ENCODE measurements at regions not wholly inside any gene's neighbourhood (a gene's known extent, or its start where the extent isn't known, plus 50 kb on each side); places are given as distances from the start of the nearest gene placed in this dataset.

DNA sequence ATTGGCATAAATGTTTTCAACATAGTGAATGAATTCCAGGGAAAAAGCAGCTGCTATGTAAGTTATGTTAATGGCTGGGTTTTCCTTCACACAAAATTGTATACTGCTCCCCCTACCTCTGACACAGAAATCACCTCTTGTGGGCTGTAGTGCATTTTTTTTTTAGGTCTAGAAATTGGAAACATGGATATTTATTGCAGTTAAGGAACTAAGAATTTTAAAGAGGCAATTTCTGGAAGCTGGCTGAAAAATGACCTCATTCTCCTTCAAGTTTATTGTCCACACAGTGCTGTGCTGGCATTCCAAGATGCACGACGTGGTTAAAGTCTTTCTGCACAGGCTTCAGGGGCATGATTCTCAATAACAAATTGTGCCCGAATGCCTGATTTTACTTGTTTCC is 1424.2 kb downstream of the MRPL39 start:
- no peak overlapping the region for H3K27ac ChIP-seq (ENCODE audit: insufficient read depth, low read depth, low read length)
- no TSS peak for BruUV-seq (replicated peaks)
- TF ChIP-seq, protein P1, sequence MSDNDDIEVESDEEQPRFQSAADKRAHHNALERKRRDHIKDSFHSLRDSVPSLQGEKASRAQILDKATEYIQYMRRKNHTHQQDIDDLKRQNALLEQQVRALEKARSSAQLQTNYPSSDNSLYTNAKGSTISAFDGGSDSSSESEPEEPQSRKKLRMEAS (IDR thresholded peaks at IDR 0.05; ENCODE audit: insufficient read depth, insufficient read length), result no peak
- TF ChIP-seq GATA2 (IDR thresholded peaks at IDR 0.05; ENCODE audit: insufficient read depth, insufficient read length, low read depth, low read length) (no peak), CTCF (IDR thresholded peaks at IDR 0.05; ENCODE audit: extremely low read depth in 1 of 2, insufficient read depth in 1 of 2, low read depth in 1 of 2, low read length in 2 of 2) (no peak), FOS (IDR thresholded peaks at IDR 0.05; ENCODE audit: borderline replicate concordance, insufficient read depth, low read length) (no peak), JUN (IDR thresholded peaks at IDR 0.05; ENCODE audit: borderline replicate concordance, insufficient read depth, insufficient read length, low read depth) (no peak), POLR2A (IDR thresholded peaks at IDR 0.05; ENCODE audit: low read depth, low read length) (no peak), POLR2AphosphoS5 (IDR thresholded peaks at IDR 0.05; ENCODE audit: insufficient read depth, low read depth, low read length) (no peak)
- DNase-seq (ENCODE audit: low read depth, low spot score) (no peak), FAIRE-seq (no peak)
- H3K27me3 ChIP-seq (ENCODE audit: control insufficient read depth in 2 of 2, insufficient read depth in 2 of 2, low read length in 2 of 2), result no peaks in the 10 kb centered on the region
- H4K20me1 ChIP-seq (replicated peaks; ENCODE audit: control insufficient read depth, extremely low read depth, insufficient read depth, low read length), result no peaks in the 10 kb centered on the region
- no peaks in the 10 kb centered on the region for H3K9me1 ChIP-seq (replicated peaks; ENCODE audit: control insufficient read depth, extremely low read depth, insufficient read depth, low read length)
- H3K9me3 ChIP-seq (replicated peaks; ENCODE audit: control insufficient read depth, insufficient read depth, low read length), result no peaks in the 10 kb centered on the region
- dilution Hi-C loops (cut with MboI; ENCODE audit: extremely low pct_ligation_motif_present, low sequenced_read_pairs), result no loop called here
- intact Hi-C loops (cut with micrococcal nuclease), result no loop called here
- H3K36me3 ChIP-seq (ENCODE audit: control insufficient read depth in 2 of 2, extremely low read depth in 1 of 2, insufficient read depth in 2 of 2, low read length in 2 of 2), result no peaks in the 10 kb centered on the region
- POLR2A ChIA-PET, result no interaction called here
- CTCF ChIA-PET, result no interaction called here
- H3K4me3 ChIP-seq (replicated peaks in 1 of 3; ENCODE audit: insufficient read depth in 1 of 3, low read depth in 1 of 3, low read length in 3 of 3), result no peak overlapping the region
- no peaks in the 10 kb centered on the region for H3K4me1 ChIP-seq (ENCODE audit: control insufficient read depth, extremely low read depth, insufficient read depth, low read length)
- H3K79me2 ChIP-seq (ENCODE audit: control insufficient read depth, insufficient read depth, low read length), result no peaks in the 10 kb centered on the region
- no peak overlapping the region for H3K9ac ChIP-seq (replicated peaks; ENCODE audit: extremely low read depth, insufficient read depth, low read length)
- no peak overlapping the region for H2AFZ ChIP-seq (ENCODE audit: low read depth, low read length)
- H3K4me2 ChIP-seq (ENCODE audit: insufficient read depth, low read length), result no peak overlapping the region

Data from endothelial cell of umbilical vein (primary cell).